ENCODE measurements at regions not wholly inside any gene's neighbourhood (a gene's known extent, or its start where the extent isn't known, plus 50 kb on each side); places are given as distances from the start of the nearest gene placed in this dataset.

DNA sequence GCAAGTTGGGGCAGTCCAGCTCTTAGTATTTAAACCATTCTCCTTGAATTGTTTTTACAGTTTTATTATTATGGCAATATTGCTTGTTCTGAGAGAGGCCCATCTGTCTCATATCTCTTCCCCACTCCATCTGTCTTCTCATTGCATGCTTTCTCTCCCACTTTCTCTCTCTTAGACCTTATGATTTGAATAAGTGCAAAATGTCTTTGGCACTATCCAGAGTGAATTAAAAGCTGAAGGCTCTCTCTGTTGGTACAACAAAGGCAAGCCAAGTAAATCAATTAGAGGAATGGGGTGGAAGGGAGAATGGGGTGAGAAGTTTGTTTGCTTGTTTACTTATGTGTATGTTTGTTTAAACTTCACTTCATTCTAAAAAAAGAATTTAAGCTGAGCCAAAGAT lies 195.3 kb upstream of the RFX3 start:
- TF ChIP-seq, protein P1, sequence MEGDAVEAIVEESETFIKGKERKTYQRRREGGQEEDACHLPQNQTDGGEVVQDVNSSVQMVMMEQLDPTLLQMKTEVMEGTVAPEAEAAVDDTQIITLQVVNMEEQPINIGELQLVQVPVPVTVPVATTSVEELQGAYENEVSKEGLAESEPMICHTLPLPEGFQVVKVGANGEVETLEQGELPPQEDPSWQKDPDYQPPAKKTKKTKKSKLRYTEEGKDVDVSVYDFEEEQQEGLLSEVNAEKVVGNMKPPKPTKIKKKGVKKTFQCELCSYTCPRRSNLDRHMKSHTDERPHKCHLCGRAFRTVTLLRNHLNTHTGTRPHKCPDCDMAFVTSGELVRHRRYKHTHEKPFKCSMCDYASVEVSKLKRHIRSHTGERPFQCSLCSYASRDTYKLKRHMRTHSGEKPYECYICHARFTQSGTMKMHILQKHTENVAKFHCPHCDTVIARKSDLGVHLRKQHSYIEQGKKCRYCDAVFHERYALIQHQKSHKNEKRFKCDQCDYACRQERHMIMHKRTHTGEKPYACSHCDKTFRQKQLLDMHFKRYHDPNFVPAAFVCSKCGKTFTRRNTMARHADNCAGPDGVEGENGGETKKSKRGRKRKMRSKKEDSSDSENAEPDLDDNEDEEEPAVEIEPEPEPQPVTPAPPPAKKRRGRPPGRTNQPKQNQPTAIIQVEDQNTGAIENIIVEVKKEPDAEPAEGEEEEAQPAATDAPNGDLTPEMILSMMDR (IDR thresholded peaks at IDR 0.05; ENCODE audit: low read depth, low read length): no peak
- Histone ChIP-seq H3K4me3 (no peak overlapping the region), H3K4me1 (ENCODE audit: low read depth) (no peaks in the 10 kb centered on the region), H3K27me3 (no peaks in the 10 kb centered on the region), H3K9me3 (ENCODE audit: low read depth) (no peaks in the 10 kb centered on the region), H3K27ac (no peak overlapping the region), H3K36me3 (no peaks in the 10 kb centered on the region)
- no peak for DNase-seq (ENCODE audit: low read depth in 1 of 2, low spot score in 1 of 2)

DNA sequence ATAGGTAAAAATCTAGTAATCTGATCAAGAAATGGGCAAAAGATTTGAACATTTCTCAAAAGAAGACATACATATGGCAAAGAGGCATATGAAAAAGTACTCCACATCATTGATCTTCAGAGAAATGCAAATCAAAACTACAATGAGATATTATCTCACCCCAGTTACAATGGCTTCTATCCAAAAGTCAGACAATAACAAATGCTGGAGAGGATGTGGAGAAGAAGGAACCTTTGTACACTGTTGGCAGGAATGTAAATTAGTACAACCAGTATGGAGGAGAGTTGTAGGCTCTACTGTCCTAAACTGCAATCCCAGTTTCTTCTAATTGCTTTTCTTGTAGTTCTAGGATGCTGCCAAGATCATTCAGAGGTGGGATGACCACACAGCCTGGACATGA lies 193.5 kb upstream of the RFX3 start:
- DNase-seq (ENCODE audit: low read depth in 1 of 2, low spot score in 1 of 2): peak in 1 of 2 donors; percentile 11
- H3K4me3 ChIP-seq: no peak overlapping the region
- H3K27me3 ChIP-seq: no peaks in the 10 kb centered on the region
- TF ChIP-seq, protein P1 (IDR thresholded peaks at IDR 0.05; ENCODE audit: low read depth, low read length): no peak
- no peaks in the 10 kb centered on the region for H3K4me1 ChIP-seq (ENCODE audit: low read depth)
- H3K36me3 ChIP-seq: no peaks in the 10 kb centered on the region
- H3K27ac ChIP-seq: no peak overlapping the region
- no peaks in the 10 kb centered on the region for H3K9me3 ChIP-seq (ENCODE audit: low read depth)

DNA sequence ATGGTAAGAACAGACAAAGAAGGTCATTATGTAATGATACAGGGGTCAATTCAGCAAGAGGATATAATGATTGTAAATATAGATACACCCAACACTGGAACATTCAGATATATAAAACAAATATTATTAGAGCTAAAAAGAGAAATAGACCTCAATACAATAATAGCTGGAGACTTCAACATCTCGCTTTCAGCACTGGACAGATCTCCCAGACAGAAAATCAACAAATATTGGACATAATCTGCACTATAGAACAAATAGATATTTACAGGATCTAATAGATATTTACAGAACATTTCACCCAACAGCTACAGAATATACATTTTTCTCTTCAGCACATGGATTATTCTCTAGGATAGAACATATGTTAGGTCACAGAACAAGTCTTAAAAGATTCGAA lies 190.6 kb upstream of the RFX3 start:
- Histone ChIP-seq H3K36me3 (no peaks in the 10 kb centered on the region), H3K27ac (no peak overlapping the region), H3K27me3 (no peaks in the 10 kb centered on the region), H3K9me3 (ENCODE audit: low read depth) (no peaks in the 10 kb centered on the region), H3K4me1 (ENCODE audit: low read depth) (no peaks in the 10 kb centered on the region), H3K4me3 (no peak overlapping the region)
- TF ChIP-seq, protein P1 (IDR thresholded peaks at IDR 0.05; ENCODE audit: low read depth, low read length): no peak
- no peak for DNase-seq (ENCODE audit: low read depth in 1 of 2, low spot score in 1 of 2)

DNA sequence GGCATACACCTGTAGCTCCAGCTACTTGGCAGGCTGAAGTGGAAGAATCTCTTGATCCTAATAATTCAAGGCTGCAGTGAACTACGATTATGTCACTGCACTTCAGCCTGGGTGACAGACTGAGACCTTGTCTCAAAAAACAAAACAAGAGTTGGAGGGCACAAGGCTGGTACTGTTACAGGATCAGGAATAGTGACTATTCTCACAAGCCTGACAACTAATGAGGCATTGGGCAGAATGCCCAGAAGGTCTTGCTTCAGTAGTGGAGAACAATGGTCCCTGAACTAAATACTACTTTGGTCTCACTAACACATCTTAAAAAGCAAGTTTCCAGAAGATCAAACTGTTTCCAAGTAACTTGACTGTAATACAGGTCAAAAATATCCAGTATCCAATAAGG lies 182.9 kb upstream of the RFX3 start:
- Histone ChIP-seq H3K27me3 (no peaks in the 10 kb centered on the region), H3K4me3 (no peak overlapping the region), H3K36me3 (no peaks in the 10 kb centered on the region), H3K9me3 (ENCODE audit: low read depth) (no peaks in the 10 kb centered on the region), H3K27ac (no peak overlapping the region), H3K4me1 (ENCODE audit: low read depth) (no peaks in the 10 kb centered on the region)
- DNase-seq (ENCODE audit: low read depth in 1 of 2, low spot score in 1 of 2): peak in 1 of 2 donors; percentile 69
- TF ChIP-seq, protein P1 (IDR thresholded peaks at IDR 0.05; ENCODE audit: low read depth, low read length): no peak

DNA sequence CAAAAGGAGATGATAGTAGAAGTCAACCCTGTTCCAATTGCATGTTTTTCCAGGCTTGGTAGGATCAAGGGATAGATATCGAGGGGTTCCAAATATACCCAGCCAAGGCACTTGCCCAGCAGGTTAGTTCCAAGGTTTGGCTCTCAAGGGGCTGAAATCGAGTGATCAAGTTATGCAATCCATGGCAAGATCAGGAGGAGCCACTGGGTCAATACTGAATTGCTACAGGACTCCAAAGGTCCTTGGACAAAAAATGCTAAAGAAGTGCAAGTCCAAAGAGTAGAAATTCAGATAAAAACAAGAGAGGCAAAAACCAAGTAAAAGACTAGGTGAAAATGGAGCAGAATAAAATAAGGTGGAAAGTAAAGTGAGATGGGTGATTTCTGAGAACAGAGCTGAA lies 179.1 kb upstream of the RFX3 start:
- Histone ChIP-seq H3K36me3 (no peaks in the 10 kb centered on the region), H3K27me3 (no peaks in the 10 kb centered on the region), H3K4me1 (ENCODE audit: low read depth) (no peaks in the 10 kb centered on the region), H3K27ac (no peak overlapping the region), H3K4me3 (no peak overlapping the region), H3K9me3 (ENCODE audit: low read depth) (no peaks in the 10 kb centered on the region)
- no peak for DNase-seq (ENCODE audit: low read depth in 1 of 2, low spot score in 1 of 2)
- TF ChIP-seq, protein P1 (IDR thresholded peaks at IDR 0.05; ENCODE audit: low read depth, low read length): no peak

DNA sequence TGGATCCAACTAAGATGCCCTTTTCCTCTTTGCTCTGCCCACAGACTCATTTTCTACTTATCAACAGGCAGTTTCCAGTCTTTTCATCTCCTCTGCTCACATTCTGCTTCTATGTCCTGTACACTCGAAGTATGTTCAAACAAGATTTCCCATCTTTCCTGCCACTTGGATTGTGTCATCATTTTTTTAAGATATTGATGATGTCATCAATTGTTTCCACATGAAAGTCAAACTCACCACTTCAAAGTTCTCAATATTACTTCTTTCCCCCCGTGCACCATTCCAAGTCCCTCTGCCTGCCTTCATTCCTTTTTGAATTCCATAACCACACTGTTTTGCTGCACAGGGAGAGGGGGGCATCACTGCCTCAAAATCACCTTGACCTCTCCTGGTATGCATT lies 175.0 kb upstream of the RFX3 start:
- DNase-seq (ENCODE audit: low read depth in 1 of 2, low spot score in 1 of 2): no peak

More for the DNA sequence above, 175.0 kb upstream of the RFX3 start:
- TF ChIP-seq, protein P1 (IDR thresholded peaks at IDR 0.05; ENCODE audit: low read depth, low read length): no peak
- Histone ChIP-seq H3K4me1 (ENCODE audit: low read depth) (no peaks in the 10 kb centered on the region), H3K36me3 (no peaks in the 10 kb centered on the region), H3K9me3 (ENCODE audit: low read depth) (no peaks in the 10 kb centered on the region), H3K27me3 (no peaks in the 10 kb centered on the region), H3K27ac (no peak overlapping the region), H3K4me3 (no peak overlapping the region)

Measured in cardiac muscle cell (in vitro differentiated cells and primary cell).